SK-N-SH treated with all-trans-retinoic acid at 6 μM for 48 hours (cell line): ENCODE measurements at regions not wholly inside any gene's neighbourhood (a gene's known extent, or its start where the extent isn't known, plus 50 kb on each side); places are given as distances from the start of the nearest gene placed in this dataset.

ENCODE experiments used
- CREB5 ChIP-seq: fragments of 250-450 bp; sonication (Bioruptor Pico); IDR thresholded peaks from 2 replicates; pipeline ENCODE4 v1.5.1; 2020; ENCODE audit warnings: low read depth, mild to moderate bottlenecking, moderate library complexity
- CSRNP3 ChIP-seq: fragments of 250-450 bp; sonication (Bioruptor Pico); IDR thresholded peaks from 2 replicates; pipeline ENCODE4 v1.5.1; 2021; ENCODE audit warnings: mild to moderate bottlenecking, moderate library complexity
- PATZ1 ChIP-seq: fragments of 250-450 bp; sonication (Bioruptor Pico); IDR thresholded peaks from 2 replicates; pipeline ENCODE4 v1.8.0; 2020; ENCODE audit warnings: mild to moderate bottlenecking, moderate library complexity, borderline replicate concordance
- POU6F1 ChIP-seq: fragments of 250-450 bp; sonication (Bioruptor Pico); IDR thresholded peaks from 2 replicates; pipeline ENCODE4 v1.8.0; 2021; ENCODE audit warnings: low read depth, mild to moderate bottlenecking, moderate library complexity, borderline replicate concordance
- PPARA ChIP-seq: fragments of 250-450 bp; sonication (Bioruptor Pico); IDR thresholded peaks from 2 replicates; pipeline ENCODE4 v1.5.0; 2020; ENCODE audit warnings: mild to moderate bottlenecking, borderline replicate concordance
- RARB ChIP-seq: fragments of 250-450 bp; sonication (Bioruptor Pico); IDR thresholded peaks from 2 replicates; pipeline ENCODE4 v1.8.0; 2021; ENCODE audit warnings: mild to moderate bottlenecking, moderate library complexity
- TCF4 ChIP-seq: fragments of 250-450 bp; sonication (Bioruptor Pico); IDR thresholded peaks from 2 replicates; pipeline ENCODE4 v1.8.0; 2021; ENCODE audit warnings: mild to moderate bottlenecking, moderate library complexity, borderline replicate concordance
- ZFP3 ChIP-seq: fragments of 250-450 bp; sonication (Bioruptor Pico); IDR thresholded peaks from 2 replicates; pipeline ENCODE4 v1.5.0; 2020; ENCODE audit warnings: mild to moderate bottlenecking, moderate library complexity
- ZFP30 ChIP-seq: fragments of 450-650 bp; formaldehyde crosslinking; IDR thresholded peaks from 2 replicates; pipeline ENCODE4 v1.5.0; 2022; ENCODE audit warnings: mild to moderate bottlenecking, moderate library complexity
- ZNF565 ChIP-seq: fragments of 450-650 bp; formaldehyde crosslinking; conservative IDR thresholded peaks from 2 replicates; pipeline ENCODE4 v1.5.0; 2020; ENCODE audit warnings: low read depth, mild to moderate bottlenecking, moderate library complexity
- ZNF70 ChIP-seq: fragments of 450-650 bp; formaldehyde crosslinking; IDR thresholded peaks from 2 replicates; pipeline ENCODE4 v1.5.0; 2020; ENCODE audit warnings: mild to moderate bottlenecking, moderate library complexity

- TF ChIP-seq ZNF70 (CRISPR knock-in tag) (no peak), CSRNP3 (no peak), TCF4 (no peak), ZFP3 (no peak), ZFP30 (CRISPR knock-in tag) (no peak), PATZ1 (CRISPR knock-in tag) (no peak), PPARA (CRISPR knock-in tag) (no peak), CREB5 (no peak), RARB (CRISPR knock-in tag) (no peak), POU6F1 (no peak), ZNF565 (CRISPR knock-in tag) (no peak)
These were observed 79.4 kb upstream of the BEND6 start for GRCh38 chr6:56875523-56875922.
